Activated CD8-positive, alpha-beta memory T cell treated with anti-CD3 and anti-CD28 coated beads, Interleukin-2, amount 10 ng/mL, durations not matched to agents 7 days and 5 days (primary cell): ENCODE measurements at regions not wholly inside any gene's neighbourhood (a gene's known extent, or its start where the extent isn't known, plus 50 kb on each side); places are given as distances from the start of the nearest gene placed in this dataset.

Experiments
- ATAC-seq: fragments of 150-1000 bp; cut with Tn5 transposase; one replicate; pipeline ENCODE4 v1.10.0; 2021; ENCODE audit warnings: moderate library complexity
- CTCF ChIA-PET: fragments of 350-600 bp; sonication (Branson Sonifier 250); formaldehyde crosslinking; loops from one replicate; lab custom pipeline; 2021; ENCODE audit warnings: antibody characterized with exemption; lab: Charles Lee
- DNase-seq: peaks from one replicate; pipeline ENCODE4 v3.0.0-alpha.2; 2020
- H3K27ac Mint-ChIP-seq: one replicate; pipeline ENCODE4 v1.8.0; 2021; ENCODE audit warnings: mild to moderate bottlenecking, mixed read lengths
- H3K27me3 Mint-ChIP-seq: one replicate; pipeline ENCODE4 v1.8.0; 2021; ENCODE audit warnings: mixed read lengths
- H3K36me3 Mint-ChIP-seq: one replicate; pipeline ENCODE4 v1.8.0; 2021; ENCODE audit warnings: mild to moderate bottlenecking, mixed read lengths
- H3K4me1 Mint-ChIP-seq: one replicate; pipeline ENCODE4 v1.8.0; 2021; ENCODE audit warnings: mixed read lengths
- H3K4me3 Mint-ChIP-seq: one replicate; pipeline ENCODE4 v1.8.0; 2021; ENCODE audit warnings: mild to moderate bottlenecking, moderate library complexity, mixed read lengths
- H3K9me3 Mint-ChIP-seq: one replicate; pipeline ENCODE4 v1.8.0; 2022; ENCODE audit warnings: low read depth, mixed read lengths

DNA sequence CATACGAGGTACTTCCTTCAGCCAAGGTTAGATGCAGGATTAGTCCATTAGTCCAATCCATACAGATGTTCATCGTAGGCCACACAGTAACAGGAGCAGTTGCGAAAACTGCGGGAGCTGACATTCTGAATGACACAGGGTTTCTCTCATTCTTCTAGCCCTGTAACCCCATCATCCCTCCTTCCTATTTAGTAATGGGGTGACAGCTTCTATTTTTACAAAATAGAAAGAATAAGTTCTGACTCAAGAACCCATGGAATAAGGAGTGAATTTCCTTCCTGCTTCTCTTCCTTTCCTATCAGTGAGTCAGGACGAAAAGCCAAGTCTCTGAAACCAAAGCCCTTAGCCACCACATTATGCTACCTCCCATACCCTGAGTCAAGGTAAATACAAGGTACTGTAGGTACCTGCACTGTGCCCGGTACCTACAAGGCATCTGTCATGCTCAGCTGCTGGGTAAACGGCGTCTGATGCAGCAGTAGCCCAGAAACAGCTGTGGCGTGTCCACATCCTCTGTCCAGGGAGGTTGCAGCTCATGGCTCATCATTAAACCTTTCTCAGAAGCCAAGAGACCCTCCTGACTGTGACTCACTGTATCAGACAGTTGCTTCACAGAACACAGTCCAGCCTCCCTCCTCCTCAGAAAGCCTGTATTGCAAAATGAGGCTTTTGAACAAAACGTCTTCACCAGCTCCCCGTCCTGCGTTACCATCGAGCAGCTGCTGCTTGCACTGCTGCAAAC is 84.2 kb downstream of the ESM1 start:
- H3K27me3 Mint-ChIP-seq = peaks cover 52% of the 10 kb centered on the region
- no peak overlapping the region for H3K27ac Mint-ChIP-seq
- no peaks in the 10 kb centered on the region for H3K36me3 Mint-ChIP-seq
- H3K9me3 Mint-ChIP-seq = no peaks in the 10 kb centered on the region
- H3K4me3 Mint-ChIP-seq = no peak overlapping the region
- DNase-seq (no peak), ATAC-seq (no peak)
- H3K4me1 Mint-ChIP-seq = peaks cover 45% of the 10 kb centered on the region
- CTCF ChIA-PET = interaction anchor here (1.1 to 12.9 kb wide), 6 partner anchors 20 to 383 kb away, joined by 3 to 143 read pairs (median 10); partner anchors contain the start of genes GPX8 and SNX18

GRCh38 chr5:54897001-54897400 is 88.4 kb downstream of the ESM1 start:
- Mint-ChIP-seq H3K4me3 (no peak overlapping the region), H3K4me1 (peaks cover 14% of the 10 kb centered on the region), H3K27ac (no peak overlapping the region), H3K9me3 (no peaks in the 10 kb centered on the region), H3K36me3 (no peaks in the 10 kb centered on the region), H3K27me3 (peaks cover 60% of the 10 kb centered on the region)
- ATAC-seq (no peak), DNase-seq (no peak)
- CTCF ChIA-PET = interaction anchor here (3.7 to 3.8 kb wide), 2 partner anchors 8 to 262 kb away, joined by 11 to 21 read pairs; partner anchors contain the start of gene GPX8

DNA sequence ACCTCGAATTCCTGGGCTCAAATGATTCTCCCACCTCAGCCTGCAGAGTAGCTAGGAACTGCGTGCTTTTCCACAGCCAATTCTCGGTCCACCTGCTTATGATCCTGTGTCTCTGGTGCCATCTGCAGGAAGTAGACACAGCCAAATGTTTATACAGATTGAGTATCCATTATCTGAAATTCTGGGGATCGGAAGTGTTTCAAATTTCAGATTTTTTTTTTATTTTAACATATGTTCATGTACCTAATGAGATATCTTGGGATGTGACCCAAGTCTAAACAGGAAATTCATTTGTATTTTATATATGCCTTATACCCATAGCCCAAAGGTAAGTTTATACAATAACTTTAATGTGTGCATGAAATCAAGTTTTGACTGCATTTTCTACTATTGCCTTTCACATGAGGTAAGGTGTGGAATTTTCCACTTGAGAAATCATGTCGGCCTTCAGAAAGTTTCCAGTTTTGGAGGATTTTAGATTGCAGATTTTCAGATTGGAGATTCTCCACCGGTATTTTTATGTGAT is 89.5 kb downstream of the ESM1 start:
- Mint-ChIP-seq H3K4me3 (peak overlapping the region; percentile 58), H3K4me1 (peaks cover 5% of the 10 kb centered on the region), H3K27me3 (peaks cover 63% of the 10 kb centered on the region), H3K36me3 (no peaks in the 10 kb centered on the region), H3K27ac (peak overlapping the region; percentile 23), H3K9me3 (no peaks in the 10 kb centered on the region)
- DNase-seq (no peak), ATAC-seq (peak; percentile 42)
- CTCF ChIA-PET = interaction anchor here (0.6 to 3.8 kb wide), 14 partner anchors 9 to 470 kb away, joined by 3 to 21 read pairs (median 3); partner anchors contain the start of genes GPX8 and SNX18

- H3K27ac Mint-ChIP-seq = peak overlapping the region; percentile 23
- peak overlapping the region; percentile 58 for H3K4me3 Mint-ChIP-seq
- DNase-seq (no peak), ATAC-seq (peak; percentile 61)
- CTCF ChIA-PET = interaction anchor here (0.6 to 3.8 kb wide), 18 partner anchors 10 to 469 kb away, joined by 3 to 21 read pairs (median 3); partner anchors contain the start of genes GPX8 and SNX18
- H3K36me3 Mint-ChIP-seq = no peaks in the 10 kb centered on the region
- H3K4me1 Mint-ChIP-seq = peaks cover 5% of the 10 kb centered on the region
- no peaks in the 10 kb centered on the region for H3K9me3 Mint-ChIP-seq
- peaks cover 66% of the 10 kb centered on the region for H3K27me3 Mint-ChIP-seq
Observed at GRCh38 chr5:54894957-54895815, 90.2 kb downstream of the ESM1 start.

GRCh38 chr5:54889826-54890225 is 95.6 kb downstream of the ESM1 start:
- H3K4me3 Mint-ChIP-seq = no peak overlapping the region
- CTCF ChIA-PET = interaction anchor here (1.2 kb wide), 1 partner anchor 13 kb away, joined by 3 read pairs; no protein-coding TSS in a partner anchor
- DNase-seq (no peak), ATAC-seq (no peak)
- H3K4me1 Mint-ChIP-seq = no peaks in the 10 kb centered on the region
- H3K9me3 Mint-ChIP-seq = no peaks in the 10 kb centered on the region
- H3K27ac Mint-ChIP-seq = no peak overlapping the region
- no peaks in the 10 kb centered on the region for H3K36me3 Mint-ChIP-seq
- peaks cover 82% of the 10 kb centered on the region for H3K27me3 Mint-ChIP-seq

- ATAC-seq = no peak
- H3K9me3 Mint-ChIP-seq = no peaks in the 10 kb centered on the region
- peaks cover 7% of the 10 kb centered on the region for H3K4me1 Mint-ChIP-seq
- H3K4me3 Mint-ChIP-seq = no peak overlapping the region
- H3K36me3 Mint-ChIP-seq = no peaks in the 10 kb centered on the region
- DNase-seq = no peak
- CTCF ChIA-PET = interaction anchor here (0.7 to 4.3 kb wide), 4 partner anchors 19 to 399 kb away, joined by 3 to 17 read pairs (median 4); partner anchors contain the start of gene SNX18
- H3K27ac Mint-ChIP-seq = no peak overlapping the region
- H3K27me3 Mint-ChIP-seq = peaks cover 89% of the 10 kb centered on the region
Observed at GRCh38 chr5:54887663-54888062, 97.7 kb downstream of the ESM1 start.

DNA sequence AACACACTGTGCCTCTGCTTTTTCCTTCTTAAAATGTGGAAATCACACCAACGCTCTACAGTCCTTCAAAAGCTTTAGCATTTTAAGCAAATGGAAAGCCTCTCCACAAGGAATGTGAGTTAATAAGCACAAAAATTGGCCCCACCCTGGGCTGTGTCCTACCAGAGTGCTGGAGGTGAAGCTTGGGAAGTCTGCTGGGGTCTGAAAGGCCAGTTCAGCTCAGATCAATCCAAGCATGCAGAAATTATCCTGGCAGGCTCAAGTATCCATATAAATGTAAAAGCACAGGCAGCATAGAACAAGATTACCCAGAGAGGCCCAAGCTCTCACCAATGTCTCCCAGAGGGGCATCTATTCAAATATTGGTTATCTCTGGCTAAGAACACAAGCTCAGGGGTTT is 98.5 kb downstream of the ESM1 start:
- DNase-seq (no peak), ATAC-seq (no peak)
- peaks cover 90% of the 10 kb centered on the region for H3K27me3 Mint-ChIP-seq
- peaks cover 10% of the 10 kb centered on the region for H3K4me1 Mint-ChIP-seq
- H3K4me3 Mint-ChIP-seq = no peak overlapping the region
- CTCF ChIA-PET = interaction anchor here (1.4 to 4.3 kb wide), 3 partner anchors 20 to 369 kb away, joined by 3 to 17 read pairs (median 3); partner anchors contain the start of genes GPX8 and SNX18
- H3K27ac Mint-ChIP-seq = no peak overlapping the region
- no peaks in the 10 kb centered on the region for H3K36me3 Mint-ChIP-seq
- H3K9me3 Mint-ChIP-seq = no peaks in the 10 kb centered on the region

DNA sequence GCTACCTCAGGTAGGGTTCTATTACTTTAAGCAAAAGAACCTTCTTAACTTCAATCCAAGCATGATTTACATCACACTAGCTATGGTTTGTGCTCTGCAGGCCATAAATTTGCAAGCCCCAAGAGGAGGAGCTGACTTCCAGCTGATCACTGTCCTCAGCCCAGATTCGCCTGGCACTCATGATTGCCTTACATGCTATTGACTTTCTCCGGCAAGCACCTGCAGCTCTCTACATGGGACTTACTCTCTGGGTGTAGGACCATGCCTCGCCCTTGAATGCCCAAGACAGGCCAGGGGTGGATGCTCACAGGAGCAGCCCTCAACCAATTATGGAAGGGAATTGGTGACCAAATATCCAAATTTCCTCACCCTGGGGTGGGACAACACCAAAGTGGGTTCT is 99.8 kb downstream of the ESM1 start:
- peaks cover 87% of the 10 kb centered on the region for H3K27me3 Mint-ChIP-seq
- DNase-seq (no peak), ATAC-seq (no peak)
- H3K27ac Mint-ChIP-seq = no peak overlapping the region
- H3K4me1 Mint-ChIP-seq = peaks cover 21% of the 10 kb centered on the region
- H3K36me3 Mint-ChIP-seq = no peaks in the 10 kb centered on the region
- H3K9me3 Mint-ChIP-seq = no peaks in the 10 kb centered on the region
- CTCF ChIA-PET = interaction anchor here (0.6 to 4.3 kb wide), 4 partner anchors 19 to 287 kb away, joined by 3 to 17 read pairs (median 3); no protein-coding TSS in a partner anchor
- H3K4me3 Mint-ChIP-seq = no peak overlapping the region

DNA sequence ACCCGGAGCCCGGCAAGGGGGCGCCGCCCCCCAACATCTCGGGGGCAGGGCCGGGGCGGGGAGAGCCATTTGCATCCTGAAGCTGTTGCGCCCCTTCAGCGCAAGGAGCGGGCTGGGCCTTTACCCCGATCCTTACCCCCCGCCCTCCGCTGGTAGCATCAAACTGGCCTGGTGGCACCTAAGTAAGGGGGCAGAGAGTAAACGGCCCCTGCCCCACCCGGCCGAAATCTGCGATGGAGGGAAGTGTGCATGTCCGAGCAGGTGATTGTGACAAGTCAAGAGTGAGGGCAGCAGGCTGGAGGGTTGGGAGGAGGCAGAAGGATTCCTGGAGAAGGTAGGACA is 101.2 kb downstream of the ESM1 start:
- no peak overlapping the region for H3K4me3 Mint-ChIP-seq
- no peak for DNase-seq
- H3K4me1 Mint-ChIP-seq = peaks cover 21% of the 10 kb centered on the region
- H3K9me3 Mint-ChIP-seq = no peaks in the 10 kb centered on the region
- no peaks in the 10 kb centered on the region for H3K36me3 Mint-ChIP-seq
- H3K27me3 Mint-ChIP-seq = peaks cover 77% of the 10 kb centered on the region
- no peak for ATAC-seq
- CTCF ChIA-PET = no interaction called here
- no peak overlapping the region for H3K27ac Mint-ChIP-seq

DNA sequence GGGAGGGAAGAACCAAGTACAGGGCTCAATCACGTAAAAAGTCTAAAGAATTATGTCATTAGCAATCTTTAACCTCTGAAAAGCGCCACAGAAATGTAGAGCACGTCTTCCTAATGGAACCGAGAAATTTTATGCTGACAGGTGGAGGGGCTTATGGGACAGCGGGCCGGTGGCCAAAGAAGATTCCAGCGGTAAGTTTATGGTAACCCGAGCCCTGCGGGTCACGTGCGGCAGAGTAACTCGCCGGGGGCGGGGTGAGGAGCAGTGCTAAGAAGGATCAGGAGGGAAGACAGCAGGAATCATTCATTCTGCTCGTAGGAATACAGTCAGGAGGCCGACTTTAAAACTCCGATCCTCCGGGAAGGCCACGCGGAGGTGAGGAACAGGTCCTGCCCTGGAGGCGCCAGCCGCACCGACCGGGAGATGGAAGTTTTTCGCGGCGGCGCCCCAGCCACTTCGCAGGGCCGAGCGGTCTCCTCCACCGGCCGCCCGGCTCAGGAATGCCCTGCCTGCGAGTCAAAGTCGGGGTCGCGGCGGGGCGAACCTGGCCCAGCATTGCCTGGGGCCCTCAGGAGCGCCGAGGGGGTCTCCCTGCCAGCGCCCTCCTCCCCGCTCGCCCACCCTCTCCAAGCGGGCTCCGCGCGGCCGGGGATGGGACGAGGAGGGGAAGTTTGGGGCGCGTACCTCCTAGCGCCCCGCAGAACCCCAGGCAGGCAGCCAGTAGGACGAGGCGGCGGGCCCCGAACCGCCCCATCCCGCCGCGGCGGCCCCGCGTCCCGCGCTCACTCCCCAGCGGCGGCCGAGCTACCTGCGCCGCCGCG is 101.8 kb downstream of the ESM1 start:
- DNase-seq (no peak), ATAC-seq (no peak)
- no peaks in the 10 kb centered on the region for H3K36me3 Mint-ChIP-seq
- peaks cover 74% of the 10 kb centered on the region for H3K27me3 Mint-ChIP-seq
- no peaks in the 10 kb centered on the region for H3K9me3 Mint-ChIP-seq
- peaks cover 21% of the 10 kb centered on the region for H3K4me1 Mint-ChIP-seq
- CTCF ChIA-PET = no interaction called here
- H3K4me3 Mint-ChIP-seq = peak overlapping the region; percentile 53
- H3K27ac Mint-ChIP-seq = no peak overlapping the region

GRCh38 chr5:54882841-54883240 is 102.6 kb downstream of the ESM1 start:
- H3K9me3 Mint-ChIP-seq = no peaks in the 10 kb centered on the region
- DNase-seq (no peak), ATAC-seq (no peak)
- H3K36me3 Mint-ChIP-seq = no peaks in the 10 kb centered on the region
- no peak overlapping the region for H3K27ac Mint-ChIP-seq
- peaks cover 70% of the 10 kb centered on the region for H3K27me3 Mint-ChIP-seq
- CTCF ChIA-PET = interaction anchor here (1.0 kb wide), 1 partner anchor 12 kb away, joined by 4 read pairs; no protein-coding TSS in a partner anchor
- H3K4me1 Mint-ChIP-seq = peaks cover 21% of the 10 kb centered on the region
- no peak overlapping the region for H3K4me3 Mint-ChIP-seq

DNA sequence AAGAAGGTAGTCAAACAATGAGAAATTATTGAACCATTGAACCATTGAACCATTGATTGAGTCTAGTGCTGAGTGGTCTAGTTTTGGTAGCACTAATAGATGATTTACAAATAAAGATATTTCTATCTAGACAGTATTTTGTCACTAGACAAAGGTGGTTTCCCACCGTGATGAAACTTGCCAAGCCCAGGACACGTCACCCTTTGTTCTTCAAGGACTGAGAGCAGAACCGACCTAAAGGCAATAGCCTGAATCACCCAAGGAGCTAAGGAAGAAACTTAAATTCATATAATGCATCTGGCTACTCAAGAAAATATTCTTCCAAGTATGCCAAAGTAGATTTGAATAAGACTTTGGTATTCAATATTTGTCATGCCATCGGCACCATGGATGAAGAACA is 103.3 kb downstream of the ESM1 start:
- DNase-seq (no peak), ATAC-seq (no peak)
- no peak overlapping the region for H3K4me3 Mint-ChIP-seq
- H3K4me1 Mint-ChIP-seq = peaks cover 21% of the 10 kb centered on the region
- CTCF ChIA-PET = interaction anchor here (0.6 to 1.4 kb wide), 3 partner anchors 13 to 277 kb away, joined by 3 to 4 read pairs (median 3); no protein-coding TSS in a partner anchor
- H3K27me3 Mint-ChIP-seq = peaks cover 68% of the 10 kb centered on the region
- H3K9me3 Mint-ChIP-seq = no peaks in the 10 kb centered on the region
- H3K27ac Mint-ChIP-seq = no peak overlapping the region
- H3K36me3 Mint-ChIP-seq = no peaks in the 10 kb centered on the region
